Astrocyte (in vitro differentiated cells and primary cell): ENCODE measurements at regions not wholly inside any gene's neighbourhood (a gene's known extent, or its start where the extent isn't known, plus 50 kb on each side); places are given as distances from the start of the nearest gene placed in this dataset.

Experiments
- EZH2 ChIP-seq: IDR thresholded peaks from 2 replicates; pipeline ENCODE4 v1.6.1; 2012; ENCODE audit warnings: mild to moderate bottlenecking, low read length, inconsistent platforms; ENCODE audit not compliant: insufficient read depth
- TF ChIP-seq, protein P1 (sequence below): IDR thresholded peaks from 2 replicates; pipeline ENCODE4 v1.5.1; 2011; ENCODE audit warnings: low read depth, mild to moderate bottlenecking, inconsistent platforms, low read length, moderate library complexity; ENCODE audit not compliant: insufficient read depth

DNA sequence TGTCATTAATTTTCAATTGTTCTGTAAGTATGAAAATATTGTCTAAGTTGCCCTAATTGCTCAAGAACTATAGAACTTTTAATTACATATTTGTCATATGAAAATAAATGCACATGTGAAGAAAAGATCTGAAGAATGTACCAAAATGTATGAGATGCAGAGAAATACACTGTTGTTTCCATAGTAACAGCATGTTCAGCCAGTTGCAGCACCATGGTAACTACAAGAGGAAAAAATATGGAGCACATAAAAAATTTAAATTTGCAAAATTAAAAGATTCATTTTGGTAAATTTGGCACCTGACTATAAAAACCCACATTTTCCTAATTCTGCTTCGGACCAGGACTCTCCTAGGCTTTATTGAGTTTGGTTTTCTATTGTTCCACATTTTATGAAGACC is 1170.0 kb upstream of the MIR17HG start:
- TF ChIP-seq, protein P1, sequence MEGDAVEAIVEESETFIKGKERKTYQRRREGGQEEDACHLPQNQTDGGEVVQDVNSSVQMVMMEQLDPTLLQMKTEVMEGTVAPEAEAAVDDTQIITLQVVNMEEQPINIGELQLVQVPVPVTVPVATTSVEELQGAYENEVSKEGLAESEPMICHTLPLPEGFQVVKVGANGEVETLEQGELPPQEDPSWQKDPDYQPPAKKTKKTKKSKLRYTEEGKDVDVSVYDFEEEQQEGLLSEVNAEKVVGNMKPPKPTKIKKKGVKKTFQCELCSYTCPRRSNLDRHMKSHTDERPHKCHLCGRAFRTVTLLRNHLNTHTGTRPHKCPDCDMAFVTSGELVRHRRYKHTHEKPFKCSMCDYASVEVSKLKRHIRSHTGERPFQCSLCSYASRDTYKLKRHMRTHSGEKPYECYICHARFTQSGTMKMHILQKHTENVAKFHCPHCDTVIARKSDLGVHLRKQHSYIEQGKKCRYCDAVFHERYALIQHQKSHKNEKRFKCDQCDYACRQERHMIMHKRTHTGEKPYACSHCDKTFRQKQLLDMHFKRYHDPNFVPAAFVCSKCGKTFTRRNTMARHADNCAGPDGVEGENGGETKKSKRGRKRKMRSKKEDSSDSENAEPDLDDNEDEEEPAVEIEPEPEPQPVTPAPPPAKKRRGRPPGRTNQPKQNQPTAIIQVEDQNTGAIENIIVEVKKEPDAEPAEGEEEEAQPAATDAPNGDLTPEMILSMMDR = no peak
- no peak for TF ChIP-seq EZH2
